K562 (cell line): ENCODE measurements at regions not wholly inside any gene's neighbourhood (a gene's known extent, or its start where the extent isn't known, plus 50 kb on each side); places are given as distances from the start of the nearest gene placed in this dataset.

Experiments used
- ATAC-seq: fragments of 200-7000 bp; cut with Tn5 transposase; 3 replicates; pipeline ENCODE4 v1.9.1; 2020; ENCODE audit warnings: moderate library complexity
- BruUV-seq: library from RNA; stranded (reverse); fragments of 400-500 nt; replicated peaks from 2 replicates; lab custom pipeline; 2021; lab: Mats Ljungman, UMichigan
- CTCF ChIA-PET: fragments of 300-600 bp; formaldehyde crosslinking; extraction: SDS; loops from one replicate; lab custom pipeline; 2021; ENCODE audit warnings: low intra/inter-chr PET ratio; lab: Yijun Ruan, JAX
- POLR2A ChIA-PET: fragments of 300-600, 350-650 bp; sonication (Branson Sonifier 250); formaldehyde crosslinking; extraction: SDS; loops from one replicate; lab custom pipeline; 2021; ENCODE audit warnings: antibody characterized with exemption, inconsistent platforms; lab: Yijun Ruan, JAX
- DNase-seq, 4 experiments: peaks; one replicate each; pipeline versions ENCODE4 v3.0.0 to v3.0.0-alpha.2; 2011 to 2018; ENCODE audit warnings: low spot score in 3 of 4, mixed read lengths in 3 of 4; ENCODE audit errors: extremely low read depth in 1 of 4
- FAIRE-seq: peaks from 2 replicates; lab custom pipeline; 2011; peaks lifted over from hg19 to GRCh38; lab: Jason Lieb, UNC
- H2AFZ ChIP-seq: 2 replicates; pipeline ENCODE4 v1.6.0; 2011; ENCODE audit warnings: low read depth, low read length, control low read depth, inconsistent platforms
- H3K27ac ChIP-seq: fragments of 200-600 bp; 3 replicates; pipeline ENCODE4 v1.8.0; 2011; ENCODE audit warnings: low read depth, mild to moderate bottlenecking, control low read depth, inconsistent platforms, low read length, moderate library complexity, mixed read lengths; ENCODE audit errors: extremely low read depth
- H3K27me3 ChIP-seq, 2 experiments: fragments of 300-600 bp in 1 of 2; 2 replicates in 1 of 2; 3 replicates in 1 of 2; pipeline versions ENCODE4 v1.6.0 to v1.8.0; 2011; ENCODE audit warnings: inconsistent platforms in 2 of 2, low read length in 2 of 2, mild to moderate bottlenecking in 1 of 2, mixed read lengths in 1 of 2, moderate library complexity in 1 of 2; ENCODE audit not compliant: control insufficient read depth in 2 of 2, insufficient read depth in 2 of 2
- H3K36me3 ChIP-seq: fragments of 300-600 bp; 3 replicates; pipeline ENCODE4 v1.8.0; 2011; ENCODE audit warnings: mild to moderate bottlenecking, low read length, inconsistent platforms; ENCODE audit not compliant: control insufficient read depth, insufficient read depth
- H3K4me1 ChIP-seq, 2 experiments: fragments of 200-600 bp in 1 of 2; replicated peaks in 1 of 2; 2 replicates in 1 of 2; 3 replicates in 1 of 2; pipeline versions ENCODE4 v1.5.1 to v1.8.0; 2011; ENCODE audit warnings: inconsistent platforms in 2 of 2, low read length in 2 of 2, mild to moderate bottlenecking in 1 of 2, mixed read lengths in 1 of 2, moderate library complexity in 1 of 2; ENCODE audit not compliant: control insufficient read depth in 2 of 2, insufficient read depth in 2 of 2
- H3K4me2 ChIP-seq: 2 replicates; pipeline ENCODE4 v1.6.1; 2011; ENCODE audit warnings: low read length, control low read depth, inconsistent platforms, mixed read lengths; ENCODE audit not compliant: insufficient read depth
- H3K4me3 ChIP-seq: fragments of 200-600 bp; sonication (generic), shearing (Covaris generic); 2 replicates; pipeline ENCODE4 v1.5.1; 2016; ENCODE audit warnings: control low read depth, inconsistent platforms
- H3K79me2 ChIP-seq: fragments of 200-600 bp; 3 replicates; pipeline ENCODE4 v1.8.0; 2011; ENCODE audit warnings: low read length, inconsistent platforms; ENCODE audit not compliant: control insufficient read depth, insufficient read depth
- H3K9ac ChIP-seq, 2 experiments: 2 replicates each; pipeline versions ENCODE4 v1.6.0 to v1.6.1; 2011; ENCODE audit warnings: low read depth in 2 of 2, low read length in 2 of 2, control low read depth in 1 of 2, inconsistent platforms in 1 of 2, mild to moderate bottlenecking in 1 of 2, mixed read lengths in 1 of 2; ENCODE audit not compliant: insufficient read depth in 1 of 2
- H3K9me1 ChIP-seq: one replicate; pipeline ENCODE4 v1.6.0; 2011; ENCODE audit warnings: inconsistent platforms, mild to moderate bottlenecking, low read length, moderate library complexity; ENCODE audit not compliant: control insufficient read depth, insufficient read depth
- H3K9me3 ChIP-seq: replicated peaks from 2 replicates; pipeline ENCODE4 v1.5.1; 2011; ENCODE audit warnings: low read depth, low read length, inconsistent platforms; ENCODE audit not compliant: control insufficient read depth, insufficient read depth
- H4K20me1 ChIP-seq: replicated peaks from 2 replicates; pipeline ENCODE4 v1.6.1; 2011; ENCODE audit warnings: low read length, inconsistent platforms, mixed read lengths; ENCODE audit not compliant: control insufficient read depth, insufficient read depth
- COPS2 ChIP-seq: fragments of 450-650 bp; conservative IDR thresholded peaks from 2 replicates; pipeline ENCODE4 v1.6.1; 2016; ENCODE audit warnings: mild to moderate bottlenecking, moderate library complexity
- GABPB1 ChIP-seq: sonication (generic); formaldehyde crosslinking; IDR thresholded peaks from 2 replicates; pipeline ENCODE4 v1.8.0; 2022; ENCODE audit warnings: mild to moderate bottlenecking, missing genetic modification reagents
- HOMEZ ChIP-seq: fragments of 250-450 bp; sonication (Bioruptor Pico); IDR thresholded peaks from 2 replicates; pipeline ENCODE4 v1.4.0; 2020; ENCODE audit warnings: mild to moderate bottlenecking, moderate library complexity
- ILF3 ChIP-seq: fragments of 450-650 bp; IDR thresholded peaks from 2 replicates; pipeline ENCODE4 v1.6.1; 2018; ENCODE audit warnings: antibody characterized with exemption, mild to moderate bottlenecking, moderate library complexity, borderline replicate concordance
- RBM34 ChIP-seq: fragments of 200-400 bp; formaldehyde crosslinking; IDR thresholded peaks from 2 replicates; pipeline ENCODE4 v1.6.1; 2018; ENCODE audit warnings: low read length, borderline replicate concordance; ENCODE audit not compliant: insufficient read depth
- ZBTB7A ChIP-seq: IDR thresholded peaks from 2 replicates; pipeline ENCODE4 v1.6.1; 2011; ENCODE audit warnings: low read depth, mild to moderate bottlenecking, low read length, moderate library complexity, borderline replicate concordance; ENCODE audit not compliant: control insufficient read depth
- WGBS: fragments of 100-300 bp; shearing (Covaris generic); methylation state at CpG from one replicate; pipeline ENCODE4 v1.1.6; 2016; ENCODE audit warnings: low coverage, mixed read lengths; ENCODE audit not compliant: insufficient coverage; ENCODE audit errors: missing lambda C conversion rate; 5-methylcytosine and 5-hydroxymethylcytosine counted together
- in situ Hi-C: fragments of 300-500 bp; cut with MboI; formaldehyde crosslinking; loops from 4 replicates; pipeline ENCODE4 v1.15.0; 2018; ENCODE audit warnings: inconsistent platforms, mixed read lengths
- intact Hi-C: fragments of 100-400 bp; cut with micrococcal nuclease; formaldehyde crosslinking; loops from 2 replicates; pipeline ENCODE4 v1.14.2; 2022
- TF ChIP-seq, protein P1 (sequence below): sonication (generic); formaldehyde crosslinking; IDR thresholded peaks from 2 replicates; pipeline ENCODE4 v1.8.0; 2022; ENCODE audit warnings: mild to moderate bottlenecking, missing genetic modification reagents
- TF ChIP-seq, protein P2 (sequence below): fragments of 450-650 bp; IDR thresholded peaks from 2 replicates; pipeline ENCODE4 v1.6.1; 2016; ENCODE audit warnings: low read depth
- TF ChIP-seq, protein P3 (sequence below): sonication (generic); formaldehyde crosslinking; IDR thresholded peaks from 2 replicates; pipeline ENCODE4 v1.8.1; 2022; ENCODE audit warnings: missing genetic modification reagents

DNA sequence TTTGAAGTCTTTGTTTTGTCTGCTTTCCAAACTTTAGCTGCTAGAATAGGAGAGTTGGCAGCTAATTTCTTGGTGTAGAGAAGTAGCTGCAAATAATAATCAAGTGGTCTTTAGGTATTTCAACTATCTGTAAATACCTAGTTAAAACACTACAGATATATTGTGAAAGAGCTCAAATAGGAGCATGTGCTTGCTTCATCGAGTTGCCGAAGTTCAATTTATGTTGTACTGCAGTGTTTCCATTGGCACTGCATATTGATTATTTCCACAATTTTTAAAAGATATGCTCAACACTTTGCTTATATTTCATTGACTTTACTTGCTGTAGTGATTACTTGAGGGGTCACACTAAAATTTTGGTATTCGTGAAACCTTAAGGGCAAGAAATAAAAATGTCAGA, 131.6 kb upstream of the BMP4 start:
- ChIA-PET CTCF (no interaction called here), POLR2A (interaction anchor here (1.1 kb wide), 1 partner anchor 27 kb away, joined by 3 read pairs; no protein-coding TSS in a partner anchor)
- H3K79me2 ChIP-seq, result no peaks in the 10 kb centered on the region
- no TSS peak for BruUV-seq
- WGBS, result 3% methylated on average over 3 of the region's 3 CpGs
- H3K4me2 ChIP-seq, result no peak overlapping the region
- no peak overlapping the region for H3K9ac ChIP-seq
- no peaks in the 10 kb centered on the region for H3K36me3 ChIP-seq
- no peak overlapping the region for H2AFZ ChIP-seq
- no peaks in the 10 kb centered on the region for H3K27me3 ChIP-seq
- in situ Hi-C loops (no loop called here), intact Hi-C loops (no loop called here)
- H4K20me1 ChIP-seq, result no peaks in the 10 kb centered on the region
- H3K4me1 ChIP-seq, result no peaks in the 10 kb centered on the region
- FAIRE-seq, result no peak
- no peaks in the 10 kb centered on the region for H3K9me3 ChIP-seq
- H3K4me3 ChIP-seq, result no peak overlapping the region
- H3K9me1 ChIP-seq, result no peaks in the 10 kb centered on the region
- H3K27ac ChIP-seq, result no peak overlapping the region
- no peak for DNase-seq
- no peak for ATAC-seq
- no peak for TF ChIP-seq ILF3
- no peak for TF ChIP-seq RBM34
- TF ChIP-seq, protein P1, sequence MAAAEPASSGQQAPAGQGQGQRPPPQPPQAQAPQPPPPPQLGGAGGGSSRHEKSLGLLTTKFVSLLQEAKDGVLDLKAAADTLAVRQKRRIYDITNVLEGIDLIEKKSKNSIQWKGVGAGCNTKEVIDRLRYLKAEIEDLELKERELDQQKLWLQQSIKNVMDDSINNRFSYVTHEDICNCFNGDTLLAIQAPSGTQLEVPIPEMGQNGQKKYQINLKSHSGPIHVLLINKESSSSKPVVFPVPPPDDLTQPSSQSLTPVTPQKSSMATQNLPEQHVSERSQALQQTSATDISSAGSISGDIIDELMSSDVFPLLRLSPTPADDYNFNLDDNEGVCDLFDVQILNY (CRISPR knock-in tag), result no peak
- TF ChIP-seq ZBTB7A, result no peak
- TF ChIP-seq, protein P2, sequence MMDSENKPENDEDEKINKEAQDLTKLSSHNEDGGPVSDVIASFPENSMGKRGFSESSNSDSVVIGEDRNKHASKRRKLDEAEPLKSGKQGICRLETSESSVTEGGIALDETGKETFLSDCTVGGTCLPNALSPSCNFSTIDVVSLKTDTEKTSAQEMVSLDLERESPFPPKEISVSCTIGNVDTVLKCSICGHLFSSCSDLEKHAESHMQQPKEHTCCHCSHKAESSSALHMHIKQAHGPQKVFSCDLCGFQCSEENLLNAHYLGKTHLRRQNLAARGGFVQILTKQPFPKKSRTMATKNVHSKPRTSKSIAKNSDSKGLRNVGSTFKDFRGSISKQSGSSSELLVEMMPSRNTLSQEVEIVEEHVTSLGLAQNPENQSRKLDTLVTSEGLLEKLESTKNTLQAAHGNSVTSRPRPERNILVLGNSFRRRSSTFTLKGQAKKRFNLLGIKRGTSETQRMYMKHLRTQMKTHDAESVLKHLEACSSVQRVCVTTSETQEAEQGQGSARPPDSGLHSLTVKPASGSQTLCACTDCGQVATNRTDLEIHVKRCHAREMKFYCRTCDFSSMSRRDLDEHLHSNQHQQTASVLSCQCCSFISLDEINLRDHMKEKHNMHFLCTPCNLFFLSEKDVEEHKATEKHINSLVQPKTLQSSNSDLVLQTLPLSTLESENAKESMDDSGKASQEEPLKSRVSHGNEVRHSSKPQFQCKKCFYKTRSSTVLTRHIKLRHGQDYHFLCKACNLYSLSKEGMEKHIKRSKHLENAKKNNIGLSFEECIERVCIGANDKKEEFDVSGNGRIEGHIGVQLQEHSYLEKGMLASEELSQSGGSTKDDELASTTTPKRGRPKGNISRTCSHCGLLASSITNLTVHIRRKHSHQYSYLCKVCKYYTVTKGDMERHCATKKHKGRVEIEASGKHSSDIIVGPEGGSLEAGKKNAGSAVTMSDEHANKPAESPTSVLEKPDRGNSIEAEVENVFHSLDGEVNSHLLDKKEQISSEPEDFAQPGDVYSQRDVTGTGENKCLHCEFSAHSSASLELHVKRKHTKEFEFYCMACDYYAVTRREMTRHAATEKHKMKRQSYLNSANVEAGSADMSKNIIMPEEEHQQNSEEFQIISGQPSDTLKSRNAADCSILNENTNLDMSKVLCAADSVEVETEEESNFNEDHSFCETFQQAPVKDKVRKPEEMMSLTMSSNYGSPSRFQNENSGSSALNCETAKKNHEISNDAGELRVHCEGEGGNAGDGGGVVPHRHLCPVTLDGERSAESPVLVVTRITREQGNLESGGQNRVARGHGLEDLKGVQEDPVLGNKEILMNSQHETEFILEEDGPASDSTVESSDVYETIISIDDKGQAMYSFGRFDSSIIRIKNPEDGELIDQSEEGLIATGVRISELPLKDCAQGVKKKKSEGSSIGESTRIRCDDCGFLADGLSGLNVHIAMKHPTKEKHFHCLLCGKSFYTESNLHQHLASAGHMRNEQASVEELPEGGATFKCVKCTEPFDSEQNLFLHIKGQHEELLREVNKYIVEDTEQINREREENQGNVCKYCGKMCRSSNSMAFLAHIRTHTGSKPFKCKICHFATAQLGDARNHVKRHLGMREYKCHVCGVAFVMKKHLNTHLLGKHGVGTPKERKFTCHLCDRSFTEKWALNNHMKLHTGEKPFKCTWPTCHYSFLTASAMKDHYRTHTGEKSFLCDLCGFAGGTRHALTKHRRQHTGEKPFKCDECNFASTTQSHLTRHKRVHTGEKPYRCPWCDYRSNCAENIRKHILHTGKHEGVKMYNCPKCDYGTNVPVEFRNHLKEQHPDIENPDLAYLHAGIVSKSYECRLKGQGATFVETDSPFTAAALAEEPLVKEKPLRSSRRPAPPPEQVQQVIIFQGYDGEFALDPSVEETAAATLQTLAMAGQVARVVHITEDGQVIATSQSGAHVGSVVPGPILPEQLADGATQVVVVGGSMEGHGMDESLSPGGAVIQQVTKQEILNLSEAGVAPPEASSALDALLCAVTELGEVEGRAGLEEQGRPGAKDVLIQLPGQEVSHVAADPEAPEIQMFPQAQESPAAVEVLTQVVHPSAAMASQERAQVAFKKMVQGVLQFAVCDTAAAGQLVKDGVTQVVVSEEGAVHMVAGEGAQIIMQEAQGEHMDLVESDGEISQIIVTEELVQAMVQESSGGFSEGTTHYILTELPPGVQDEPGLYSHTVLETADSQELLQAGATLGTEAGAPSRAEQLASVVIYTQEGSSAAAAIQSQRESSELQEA, result no peak
- TF ChIP-seq COPS2, result no peak
- TF ChIP-seq, protein P3, sequence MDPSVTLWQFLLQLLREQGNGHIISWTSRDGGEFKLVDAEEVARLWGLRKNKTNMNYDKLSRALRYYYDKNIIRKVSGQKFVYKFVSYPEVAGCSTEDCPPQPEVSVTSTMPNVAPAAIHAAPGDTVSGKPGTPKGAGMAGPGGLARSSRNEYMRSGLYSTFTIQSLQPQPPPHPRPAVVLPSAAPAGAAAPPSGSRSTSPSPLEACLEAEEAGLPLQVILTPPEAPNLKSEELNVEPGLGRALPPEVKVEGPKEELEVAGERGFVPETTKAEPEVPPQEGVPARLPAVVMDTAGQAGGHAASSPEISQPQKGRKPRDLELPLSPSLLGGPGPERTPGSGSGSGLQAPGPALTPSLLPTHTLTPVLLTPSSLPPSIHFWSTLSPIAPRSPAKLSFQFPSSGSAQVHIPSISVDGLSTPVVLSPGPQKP (CRISPR knock-in tag), result no peak
- no peak for TF ChIP-seq HOMEZ (CRISPR knock-in tag)
- TF ChIP-seq GABPB1 (CRISPR knock-in tag), result no peak
